HG02970 (cell line): ENCODE measurements at regions not wholly inside any gene's neighbourhood (a gene's known extent, or its start where the extent isn't known, plus 50 kb on each side); places are given as distances from the start of the nearest gene placed in this dataset.

ENCODE experiments used
- ATAC-seq: cut with Tn5 transposase; IDR thresholded peaks from one replicate; pipeline ENCODE4 v1.9.1; 2021; ENCODE audit warnings: mild to moderate bottlenecking, moderate library complexity, moderate number of reproducible peaks; ENCODE audit not compliant: unreplicated experiment, low FRiP score

DNA sequence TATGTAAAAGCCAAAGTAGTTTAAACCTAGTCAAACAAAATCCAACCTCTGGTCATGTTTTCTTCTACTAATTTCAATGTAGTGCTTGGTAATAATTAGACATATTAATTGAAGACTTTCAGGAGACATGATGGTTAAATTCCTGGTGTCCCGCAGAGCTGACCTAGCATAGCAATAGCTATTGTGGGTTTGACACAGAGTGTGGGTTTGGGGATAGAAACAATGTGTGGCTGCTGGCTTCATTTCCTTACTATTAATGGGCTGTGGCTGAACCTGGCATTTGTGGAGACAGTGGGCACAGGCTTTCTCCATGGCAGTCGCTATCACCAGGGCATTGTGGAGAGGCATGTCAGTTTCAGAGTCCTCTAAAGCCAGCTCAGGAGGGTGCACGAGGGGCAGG, 54.1 kb upstream of the GGTLC1 start:
- no peak for ATAC-seq

DNA sequence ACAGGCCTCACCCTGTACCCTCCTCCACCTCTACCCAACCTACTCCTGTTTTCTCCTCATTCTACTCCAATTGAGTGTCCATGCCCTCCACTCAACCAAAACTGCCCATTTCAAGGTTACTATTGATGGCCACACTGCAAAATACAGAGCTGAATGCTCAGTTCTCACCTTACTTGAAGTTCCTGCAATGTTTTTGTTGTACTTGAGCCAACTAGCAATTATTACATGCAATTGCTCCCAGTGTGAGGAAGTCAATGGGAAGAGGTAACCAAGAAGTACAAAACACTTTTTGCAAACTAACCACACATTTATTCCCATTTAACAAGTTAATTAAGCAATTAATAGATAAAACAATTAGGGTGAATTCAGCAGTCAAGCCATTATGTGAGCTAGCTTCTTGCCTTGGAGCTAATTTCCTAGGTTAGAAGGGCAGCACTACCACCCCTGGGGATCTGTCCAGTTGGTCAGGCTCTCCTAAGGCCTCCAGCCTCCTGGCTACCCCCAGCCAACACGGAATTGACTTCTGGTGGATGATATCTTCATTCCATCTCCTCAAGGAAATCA, 52.4 kb upstream of the GGTLC1 start:
- ATAC-seq = no peak

DNA sequence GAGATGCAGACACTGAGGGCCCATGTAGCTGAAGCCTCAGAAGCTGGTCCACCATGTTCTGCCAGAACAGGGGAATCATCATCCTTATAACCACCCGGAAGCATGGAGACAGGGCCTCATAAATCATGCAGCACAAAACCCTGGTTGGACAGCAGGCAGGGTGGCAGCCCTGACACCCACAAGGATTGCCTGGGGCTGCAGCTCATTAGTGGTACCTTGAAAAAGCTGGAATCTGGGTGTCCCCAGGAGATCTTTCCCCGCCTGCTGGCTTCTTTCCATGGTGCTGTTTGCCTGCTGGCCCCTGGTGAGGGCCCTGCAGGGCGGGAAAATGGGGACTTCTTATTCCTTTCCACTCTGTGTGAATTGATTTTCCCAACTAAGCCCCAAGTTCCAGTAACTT, 50.6 kb upstream of the GGTLC1 start:
- ATAC-seq = no peak
